Neural crest cell (in vitro differentiated cells): ENCODE measurements at regions not wholly inside any gene's neighbourhood (a gene's known extent, or its start where the extent isn't known, plus 50 kb on each side); places are given as distances from the start of the nearest gene placed in this dataset.

Experiments
- DNase-seq: peaks from one replicate; pipeline ENCODE4 v3.0.0; 2021; ENCODE audit warnings: low read depth, mixed read lengths, low spot score
- H3K27ac Mint-ChIP-seq: one replicate; pipeline ENCODE4 v1.8.0; 2021; ENCODE audit warnings: mild to moderate bottlenecking, mixed read lengths; ENCODE audit not compliant: unreplicated experiment
- H3K27me3 Mint-ChIP-seq: 2 replicates; pipeline ENCODE4 v1.8.0; 2021; ENCODE audit warnings: low read depth, mild to moderate bottlenecking, mixed read lengths
- H3K36me3 Mint-ChIP-seq: 2 replicates; pipeline ENCODE4 v1.8.0; 2021; ENCODE audit warnings: low read depth, mild to moderate bottlenecking, mixed read lengths
- H3K4me1 Mint-ChIP-seq: 2 replicates; pipeline ENCODE4 v1.8.0; 2021; ENCODE audit warnings: mixed read lengths
- H3K4me3 Mint-ChIP-seq: one replicate; pipeline ENCODE4 v1.8.0; 2021; ENCODE audit warnings: mild to moderate bottlenecking, mixed read lengths
- H3K9me3 Mint-ChIP-seq: 2 replicates; pipeline ENCODE4 v1.8.0; 2021; ENCODE audit warnings: mixed read lengths
- TF ChIP-seq, protein P1 (sequence below): fragments of 200-600 bp; sonication (generic); conservative IDR thresholded peaks from 2 replicates; pipeline ENCODE4 v1.5.0; 2021; ENCODE audit warnings: antibody characterized with exemption, mild to moderate bottlenecking

DNA sequence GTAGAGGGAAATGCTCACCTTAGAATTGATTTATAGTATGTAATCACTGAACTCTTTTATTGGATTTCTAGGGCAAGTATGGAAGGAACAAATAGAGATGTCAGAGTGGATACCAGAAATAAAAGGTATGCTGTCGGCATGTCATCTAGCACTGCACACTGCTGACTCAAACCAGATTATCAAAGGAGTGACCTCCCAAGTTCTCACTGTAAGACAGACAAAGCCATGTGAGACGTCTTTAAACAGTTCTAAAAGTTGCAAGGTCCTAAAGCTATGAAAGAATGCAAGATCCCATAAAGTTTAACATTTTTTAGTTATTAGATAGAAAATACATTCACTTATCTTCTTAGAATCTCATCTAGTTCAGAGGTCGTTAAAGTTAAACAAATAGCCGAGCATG, 70.0 kb upstream of the CPM start:
- Mint-ChIP-seq H3K9me3 (peaks cover 2% of the 10 kb centered on the region), H3K4me1 (peaks cover 17% of the 10 kb centered on the region), H3K4me3 (no peak overlapping the region), H3K27ac (no peak overlapping the region), H3K36me3 (no peaks in the 10 kb centered on the region), H3K27me3 (peaks cover 11% of the 10 kb centered on the region)
- TF ChIP-seq, protein P1, sequence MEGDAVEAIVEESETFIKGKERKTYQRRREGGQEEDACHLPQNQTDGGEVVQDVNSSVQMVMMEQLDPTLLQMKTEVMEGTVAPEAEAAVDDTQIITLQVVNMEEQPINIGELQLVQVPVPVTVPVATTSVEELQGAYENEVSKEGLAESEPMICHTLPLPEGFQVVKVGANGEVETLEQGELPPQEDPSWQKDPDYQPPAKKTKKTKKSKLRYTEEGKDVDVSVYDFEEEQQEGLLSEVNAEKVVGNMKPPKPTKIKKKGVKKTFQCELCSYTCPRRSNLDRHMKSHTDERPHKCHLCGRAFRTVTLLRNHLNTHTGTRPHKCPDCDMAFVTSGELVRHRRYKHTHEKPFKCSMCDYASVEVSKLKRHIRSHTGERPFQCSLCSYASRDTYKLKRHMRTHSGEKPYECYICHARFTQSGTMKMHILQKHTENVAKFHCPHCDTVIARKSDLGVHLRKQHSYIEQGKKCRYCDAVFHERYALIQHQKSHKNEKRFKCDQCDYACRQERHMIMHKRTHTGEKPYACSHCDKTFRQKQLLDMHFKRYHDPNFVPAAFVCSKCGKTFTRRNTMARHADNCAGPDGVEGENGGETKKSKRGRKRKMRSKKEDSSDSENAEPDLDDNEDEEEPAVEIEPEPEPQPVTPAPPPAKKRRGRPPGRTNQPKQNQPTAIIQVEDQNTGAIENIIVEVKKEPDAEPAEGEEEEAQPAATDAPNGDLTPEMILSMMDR, result no peak
- DNase-seq, result no peak

DNA sequence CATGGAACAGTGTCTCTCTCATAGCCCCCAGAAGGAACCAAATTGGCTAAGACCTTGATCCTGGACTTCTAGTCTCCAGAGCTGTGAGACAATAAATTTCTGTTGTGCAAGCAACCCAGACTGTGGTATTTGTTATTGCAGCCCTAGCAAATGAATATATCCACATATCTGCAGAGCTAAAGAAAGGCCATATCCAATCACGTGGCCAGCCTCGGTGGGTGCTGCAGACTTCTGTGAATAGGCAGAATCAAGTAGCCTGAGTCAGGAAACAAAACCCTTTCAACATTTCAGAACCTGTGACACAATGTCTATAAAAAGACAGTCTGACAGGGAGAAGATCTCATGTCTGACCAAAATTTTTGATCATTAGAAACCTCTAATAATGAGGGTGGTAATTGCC, 71.0 kb upstream of the CPM start:
- Mint-ChIP-seq H3K27ac (no peak overlapping the region), H3K4me1 (peaks cover 24% of the 10 kb centered on the region), H3K36me3 (no peaks in the 10 kb centered on the region), H3K9me3 (peaks cover 2% of the 10 kb centered on the region), H3K27me3 (peaks cover 14% of the 10 kb centered on the region), H3K4me3 (no peak overlapping the region)
- TF ChIP-seq, protein P1, result no peak
- no peak for DNase-seq

DNA sequence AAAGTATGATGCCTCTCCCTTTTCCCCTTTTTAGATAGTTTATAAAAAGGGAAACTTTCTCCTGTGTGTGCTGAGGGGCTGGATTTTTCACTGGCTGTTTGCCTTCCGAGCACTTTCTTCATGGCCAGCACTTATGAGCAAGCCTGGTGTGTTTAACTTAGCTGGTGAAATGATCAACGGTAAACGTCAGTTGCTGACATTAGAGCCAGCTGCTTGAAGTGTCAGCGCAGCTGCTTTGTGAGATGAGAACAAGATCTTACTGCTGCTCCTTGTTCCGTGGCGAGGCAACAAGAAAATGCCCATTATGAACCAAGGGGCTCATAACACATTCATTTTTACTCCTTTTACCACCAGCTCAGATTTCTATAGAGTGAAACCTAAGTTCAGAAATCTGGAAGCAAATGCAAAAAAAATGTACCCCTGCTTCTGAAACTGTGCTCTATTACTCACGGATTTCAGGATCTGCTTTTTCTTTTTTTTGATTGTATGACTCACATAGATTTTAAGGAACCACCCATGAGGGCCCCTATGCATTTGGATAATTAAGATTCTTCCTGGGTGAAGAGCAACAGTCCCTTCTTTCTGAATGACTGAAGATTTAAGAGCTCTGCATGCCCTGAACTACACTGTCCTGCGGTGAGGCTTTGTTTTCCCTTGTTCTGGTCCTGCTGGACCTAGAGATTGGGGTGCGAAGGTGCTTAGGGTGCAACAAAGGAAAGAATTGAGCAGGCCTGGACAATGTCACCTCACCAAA, 74.3 kb upstream of the CPM start:
- Mint-ChIP-seq H3K9me3 (peaks cover 3% of the 10 kb centered on the region), H3K36me3 (no peaks in the 10 kb centered on the region), H3K4me3 (peak overlapping the region; percentile 52), H3K27ac (peak overlapping the region; percentile 87), H3K27me3 (peaks cover 21% of the 10 kb centered on the region), H3K4me1 (peaks cover 24% of the 10 kb centered on the region)
- no peak for DNase-seq
- TF ChIP-seq, protein P1, result no peak

DNA sequence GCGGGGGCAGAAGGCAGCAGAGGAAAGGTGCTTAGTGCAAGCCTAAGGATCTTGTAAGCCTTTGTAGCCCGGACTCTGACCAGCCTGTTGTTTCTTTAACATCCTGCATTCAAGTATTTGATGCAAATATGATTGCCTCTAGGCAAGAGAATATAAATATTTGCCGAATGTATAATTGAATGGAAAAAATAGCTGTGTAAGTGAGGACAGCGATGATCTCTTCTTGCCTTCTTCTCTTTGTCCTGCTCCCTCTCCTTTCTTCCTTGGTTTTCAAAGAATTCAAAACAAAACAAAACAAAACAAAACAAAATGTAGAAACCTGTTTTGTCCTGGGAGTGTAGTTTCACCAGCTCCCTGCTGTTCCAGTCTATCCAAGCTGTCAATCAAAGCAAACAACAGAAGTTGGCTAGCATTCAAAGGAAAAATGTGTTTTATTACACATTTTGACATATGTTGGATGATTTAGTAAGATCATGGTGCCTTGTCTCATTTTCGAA, 74.9 kb upstream of the CPM start:
- Mint-ChIP-seq H3K9me3 (peaks cover 4% of the 10 kb centered on the region), H3K4me3 (peak overlapping the region; percentile 52), H3K36me3 (no peaks in the 10 kb centered on the region), H3K4me1 (peaks cover 24% of the 10 kb centered on the region), H3K27ac (peak overlapping the region; percentile 87), H3K27me3 (peaks cover 21% of the 10 kb centered on the region)
- TF ChIP-seq, protein P1, result no peak
- DNase-seq, result no peak

DNA sequence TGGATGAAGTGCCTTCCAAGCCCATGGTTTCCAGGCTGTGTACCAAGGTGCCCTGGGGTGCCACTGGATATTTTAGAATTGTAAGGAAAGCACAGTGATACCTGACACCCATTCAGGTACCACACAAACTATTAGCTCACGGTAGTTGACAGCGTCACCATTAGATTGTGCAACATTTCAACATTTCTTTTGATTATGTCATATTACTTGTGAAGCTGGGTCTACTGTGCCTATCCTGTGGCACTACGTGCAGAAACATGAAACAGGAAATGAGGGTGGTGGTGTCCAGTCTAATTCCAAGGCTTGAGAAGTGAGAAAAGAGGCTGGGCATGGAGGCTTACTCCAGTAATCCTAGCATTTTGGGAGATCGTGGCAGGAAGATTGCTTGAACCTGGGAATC, 75.5 kb upstream of the CPM start:
- Mint-ChIP-seq H3K4me1 (peaks cover 24% of the 10 kb centered on the region), H3K27me3 (peaks cover 21% of the 10 kb centered on the region), H3K9me3 (peaks cover 6% of the 10 kb centered on the region), H3K4me3 (no peak overlapping the region), H3K27ac (no peak overlapping the region), H3K36me3 (no peaks in the 10 kb centered on the region)
- DNase-seq, result no peak
- TF ChIP-seq, protein P1, result no peak
